22Rv1 (cell line): ENCODE measurements at regions not wholly inside any gene's neighbourhood (a gene's known extent, or its start where the extent isn't known, plus 50 kb on each side); places are given as distances from the start of the nearest gene placed in this dataset.

Experiments used
- H3K27ac ChIP-seq: fragments of 450-650 bp; 2 replicates; pipeline ENCODE4 v1.5.1; 2017
- ZFX ChIP-seq: fragments of 450-650 bp; IDR thresholded peaks from 2 replicates; pipeline ENCODE4 v1.6.1; 2017; ENCODE audit warnings: antibody characterized with exemption, borderline replicate concordance
- TF ChIP-seq, protein P1 (sequence below): fragments of 450-650 bp; IDR thresholded peaks from 2 replicates; pipeline ENCODE4 v1.5.1; 2017; ENCODE audit warnings: mild to moderate bottlenecking

DNA sequence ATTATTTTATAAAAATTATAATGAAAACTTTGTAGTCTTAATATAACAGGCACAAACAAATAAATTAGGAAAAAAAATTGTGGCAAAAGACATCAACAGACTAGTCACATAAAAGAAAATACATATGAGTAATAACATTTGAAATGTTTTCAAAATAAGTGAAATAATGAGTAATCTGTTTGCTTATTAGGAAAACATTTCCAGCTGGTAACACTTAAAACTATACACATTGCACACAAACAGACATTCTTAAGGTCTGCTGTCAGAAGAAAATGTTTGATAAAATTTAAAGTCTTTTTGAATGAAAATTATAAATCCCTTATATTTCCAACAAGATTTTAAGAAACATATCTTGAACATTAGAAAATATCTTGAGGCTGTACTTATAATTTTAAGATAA lies 1326.3 kb upstream of the CADM2 start:
- no peak for TF ChIP-seq ZFX
- TF ChIP-seq, protein P1, sequence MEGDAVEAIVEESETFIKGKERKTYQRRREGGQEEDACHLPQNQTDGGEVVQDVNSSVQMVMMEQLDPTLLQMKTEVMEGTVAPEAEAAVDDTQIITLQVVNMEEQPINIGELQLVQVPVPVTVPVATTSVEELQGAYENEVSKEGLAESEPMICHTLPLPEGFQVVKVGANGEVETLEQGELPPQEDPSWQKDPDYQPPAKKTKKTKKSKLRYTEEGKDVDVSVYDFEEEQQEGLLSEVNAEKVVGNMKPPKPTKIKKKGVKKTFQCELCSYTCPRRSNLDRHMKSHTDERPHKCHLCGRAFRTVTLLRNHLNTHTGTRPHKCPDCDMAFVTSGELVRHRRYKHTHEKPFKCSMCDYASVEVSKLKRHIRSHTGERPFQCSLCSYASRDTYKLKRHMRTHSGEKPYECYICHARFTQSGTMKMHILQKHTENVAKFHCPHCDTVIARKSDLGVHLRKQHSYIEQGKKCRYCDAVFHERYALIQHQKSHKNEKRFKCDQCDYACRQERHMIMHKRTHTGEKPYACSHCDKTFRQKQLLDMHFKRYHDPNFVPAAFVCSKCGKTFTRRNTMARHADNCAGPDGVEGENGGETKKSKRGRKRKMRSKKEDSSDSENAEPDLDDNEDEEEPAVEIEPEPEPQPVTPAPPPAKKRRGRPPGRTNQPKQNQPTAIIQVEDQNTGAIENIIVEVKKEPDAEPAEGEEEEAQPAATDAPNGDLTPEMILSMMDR = no peak
- H3K27ac ChIP-seq = no peak overlapping the region

DNA sequence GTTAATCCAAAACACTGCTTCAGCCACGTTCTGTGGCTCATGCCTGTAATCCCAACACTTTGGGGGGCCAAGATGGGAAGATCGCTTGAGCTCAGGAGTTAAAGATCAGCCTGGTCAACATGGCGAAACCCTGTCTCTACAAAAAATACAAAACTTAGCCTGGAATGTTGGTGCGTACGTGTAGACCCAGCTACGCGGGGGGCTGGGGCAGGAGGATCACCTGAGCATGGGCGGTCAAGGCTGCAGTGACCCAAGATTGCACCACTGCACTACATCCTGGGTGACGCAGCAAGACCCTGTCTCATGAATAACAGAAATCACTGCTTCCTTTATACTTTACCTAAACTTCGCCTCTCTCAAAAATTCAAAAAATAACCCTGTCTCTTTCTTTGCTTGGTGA lies 1325.0 kb upstream of the CADM2 start:
- H3K27ac ChIP-seq = no peak overlapping the region
- no peak for TF ChIP-seq ZFX
- TF ChIP-seq, protein P1 = no peak

DNA sequence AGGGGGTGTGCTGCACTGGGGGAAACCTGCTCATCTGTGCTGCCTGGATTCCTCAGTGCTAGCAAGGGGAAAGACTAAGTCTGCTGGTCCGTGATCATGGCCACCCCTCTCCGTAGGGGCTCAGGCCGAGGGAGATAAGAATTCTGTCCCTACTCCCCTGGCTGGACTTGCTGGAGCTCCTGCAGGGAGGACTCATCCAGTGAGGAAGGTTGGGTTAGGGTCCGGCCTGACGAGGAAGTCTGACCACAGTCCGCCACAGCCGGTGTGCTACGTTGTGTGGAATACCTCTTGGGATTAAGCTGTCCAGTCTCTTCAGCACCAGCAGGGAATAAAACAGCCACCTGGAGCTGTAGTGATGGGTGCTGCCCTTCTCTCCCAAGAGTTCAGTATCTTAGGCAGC lies 1309.1 kb upstream of the CADM2 start:
- TF ChIP-seq, protein P1 = no peak
- no peak for TF ChIP-seq ZFX
- no peak overlapping the region for H3K27ac ChIP-seq

DNA sequence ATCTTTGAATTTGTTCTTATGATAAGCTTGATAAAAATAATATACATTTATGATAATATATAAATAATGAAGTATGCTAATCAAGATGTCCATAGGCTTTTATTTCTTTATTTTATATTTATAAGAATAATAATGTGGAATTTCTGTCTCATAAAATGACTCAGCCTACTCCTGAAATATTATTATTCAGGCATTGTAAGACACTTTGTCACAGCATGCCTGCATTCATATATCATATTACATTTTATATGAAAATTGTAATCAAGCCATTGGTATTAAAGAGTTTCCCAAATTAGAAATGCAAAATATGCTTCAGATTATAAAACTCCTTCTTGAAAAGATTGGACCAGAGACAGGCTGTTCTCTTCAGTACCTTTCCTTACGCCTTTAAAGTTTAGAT lies 1303.7 kb upstream of the CADM2 start:
- H3K27ac ChIP-seq = no peak overlapping the region
- TF ChIP-seq ZFX = no peak

DNA sequence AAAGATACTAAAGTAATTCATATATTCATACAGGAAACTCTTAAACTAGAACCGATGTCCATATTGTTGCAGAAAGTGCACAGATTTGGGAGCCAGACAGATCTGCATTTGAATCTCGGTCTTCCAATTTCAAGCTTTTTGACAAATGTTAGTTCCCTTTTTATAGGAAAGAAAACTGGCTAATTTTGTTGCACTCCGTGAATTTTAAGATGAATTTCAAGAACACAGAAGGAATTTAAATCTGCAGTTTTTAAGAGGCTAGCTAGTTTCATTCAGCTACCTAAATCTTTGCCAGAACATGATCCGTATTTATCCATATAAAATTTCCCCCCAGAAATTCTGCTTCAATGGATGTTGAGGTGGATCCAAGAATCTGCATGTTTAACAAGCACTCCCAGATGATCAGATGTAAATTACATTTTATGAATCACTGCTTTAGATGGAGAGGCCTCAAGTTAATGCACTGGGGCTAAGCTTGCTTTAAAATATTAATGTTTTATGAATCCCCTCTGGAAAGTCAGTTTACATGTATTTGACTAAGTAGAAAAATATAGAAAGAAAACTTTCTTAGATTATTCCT lies 1296.3 kb upstream of the CADM2 start:
- H3K27ac ChIP-seq = no peak overlapping the region
- TF ChIP-seq, protein P1 = no peak
- no peak for TF ChIP-seq ZFX

DNA sequence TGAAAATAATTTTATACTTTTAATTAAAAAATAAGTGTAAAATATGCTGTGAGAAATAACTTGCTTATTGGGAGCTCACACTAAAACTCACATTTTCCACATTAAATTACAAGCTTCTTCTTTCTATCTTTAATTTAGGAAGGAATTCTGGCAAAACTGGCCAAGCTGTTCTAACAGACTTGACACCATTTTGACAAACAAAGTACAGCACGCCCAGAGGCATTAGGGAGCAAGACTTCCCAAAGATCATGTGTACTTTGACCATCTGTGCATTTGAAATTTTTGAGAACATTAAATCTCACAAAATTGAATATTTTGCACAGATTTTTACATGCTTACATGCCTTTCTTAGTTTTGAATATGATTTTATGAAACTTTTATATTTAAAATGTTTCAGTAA lies 1288.4 kb upstream of the CADM2 start:
- H3K27ac ChIP-seq = no peak overlapping the region
- TF ChIP-seq, protein P1 = no peak
- no peak for TF ChIP-seq ZFX

DNA sequence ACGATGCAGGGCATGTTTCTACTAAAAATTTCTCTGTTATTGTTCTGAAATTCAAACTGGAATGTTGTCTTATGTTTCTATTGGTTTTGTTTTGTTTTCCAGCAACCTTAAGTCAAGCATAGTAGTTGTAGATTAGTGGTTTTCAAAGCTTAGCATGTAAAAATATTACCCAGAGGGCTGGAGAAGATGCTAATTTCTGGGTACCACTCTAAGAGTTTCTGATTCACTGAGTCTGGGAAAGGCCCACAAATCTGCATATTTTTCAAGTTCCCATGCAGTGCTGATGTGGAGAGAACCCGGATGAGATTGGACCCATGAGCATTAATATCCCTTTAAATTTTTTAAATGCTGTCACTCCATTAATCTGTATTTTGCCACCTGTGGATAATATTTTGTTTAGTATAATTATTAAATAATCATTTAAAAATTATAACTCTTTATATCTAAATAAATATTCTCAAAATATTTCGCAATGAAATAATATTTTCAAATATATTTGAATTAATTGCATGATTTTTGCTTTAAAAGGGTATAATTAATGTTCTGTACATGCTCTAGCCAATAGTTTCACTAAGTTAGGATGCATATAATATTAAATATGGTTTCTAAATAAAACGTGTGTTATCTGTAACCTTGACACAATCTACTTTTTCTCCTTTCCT lies 1274.7 kb upstream of the CADM2 start:
- TF ChIP-seq, protein P1 = no peak
- no peak for TF ChIP-seq ZFX
- no peak overlapping the region for H3K27ac ChIP-seq
